Stimulated activated CD8-positive, alpha-beta memory T cell treated with anti-CD3 and anti-CD28 coated beads, Interleukin-15, amount 100 ng/mL, for 24 hours (primary cell): ENCODE measurements at regions not wholly inside any gene's neighbourhood (a gene's known extent, or its start where the extent isn't known, plus 50 kb on each side); places are given as distances from the start of the nearest gene placed in this dataset.

Experiments
- DNase-seq: peaks from one replicate; pipeline ENCODE4 v3.0.0-alpha.2; 2020; ENCODE audit warnings: low read depth

DNA sequence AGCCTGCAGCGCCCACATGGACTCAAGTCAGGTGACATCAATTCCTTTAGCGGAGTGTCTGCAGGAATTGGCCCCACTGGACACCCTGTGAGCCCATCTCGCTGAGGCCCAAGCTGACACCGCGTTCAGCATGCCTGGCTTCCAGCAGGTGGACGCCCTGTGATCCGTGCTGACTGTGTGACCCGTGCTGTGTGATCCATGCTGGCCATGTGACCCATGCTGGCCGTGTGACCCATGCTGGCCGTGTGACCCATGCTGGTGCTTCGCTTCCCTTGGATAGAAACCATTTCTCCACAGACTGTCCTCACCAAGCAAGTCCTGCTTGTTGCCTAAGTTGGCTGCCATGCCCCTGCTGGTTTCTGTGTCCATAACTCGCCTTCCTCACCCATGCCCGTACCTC lies 392.1 kb downstream of the BRD1 start:
- DNase-seq, result no peak

DNA sequence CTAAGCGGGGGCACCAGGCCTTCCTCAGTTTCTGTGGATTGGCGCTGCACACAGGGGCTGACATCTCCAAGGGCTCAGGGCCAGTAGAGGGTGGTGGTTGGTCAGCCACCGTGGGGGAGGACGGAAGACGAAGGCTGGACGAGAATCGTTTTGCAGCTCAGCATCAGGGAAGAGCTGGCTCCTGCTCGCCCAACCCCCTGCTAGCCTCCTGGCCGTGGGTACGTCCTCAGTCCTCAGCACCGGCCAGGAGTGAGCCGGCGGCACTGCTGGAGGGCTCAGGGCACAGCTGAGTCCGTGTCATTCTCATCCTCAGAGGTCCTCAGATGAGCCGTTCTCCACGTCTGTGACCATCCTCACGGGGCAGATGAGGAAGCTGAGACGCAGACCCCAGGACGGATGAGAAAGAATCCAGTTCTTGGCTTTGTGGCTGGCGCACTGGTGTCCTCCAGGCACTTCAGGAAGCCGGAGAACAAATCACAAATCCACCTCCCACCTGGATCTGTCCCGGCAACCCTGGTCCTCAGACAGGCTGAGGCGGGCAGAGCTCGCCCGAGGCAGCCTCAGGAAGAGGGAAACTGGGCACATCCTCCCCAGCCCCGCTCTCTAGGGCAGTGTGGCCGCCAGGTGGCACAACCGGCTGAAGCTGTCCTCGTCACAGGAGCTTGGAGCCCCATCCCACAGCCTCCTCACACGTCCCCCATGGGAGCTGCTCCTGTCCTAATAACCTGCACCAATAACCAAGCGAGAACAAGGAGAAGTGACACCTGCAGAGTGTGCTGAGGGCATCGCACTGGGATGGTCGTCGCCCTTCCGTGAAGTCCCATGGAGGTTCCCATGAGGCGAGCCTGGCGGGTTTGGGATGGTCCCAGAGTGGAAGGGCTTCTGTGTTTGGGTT lies 393.7 kb downstream of the BRD1 start:
- no peak for DNase-seq

DNA sequence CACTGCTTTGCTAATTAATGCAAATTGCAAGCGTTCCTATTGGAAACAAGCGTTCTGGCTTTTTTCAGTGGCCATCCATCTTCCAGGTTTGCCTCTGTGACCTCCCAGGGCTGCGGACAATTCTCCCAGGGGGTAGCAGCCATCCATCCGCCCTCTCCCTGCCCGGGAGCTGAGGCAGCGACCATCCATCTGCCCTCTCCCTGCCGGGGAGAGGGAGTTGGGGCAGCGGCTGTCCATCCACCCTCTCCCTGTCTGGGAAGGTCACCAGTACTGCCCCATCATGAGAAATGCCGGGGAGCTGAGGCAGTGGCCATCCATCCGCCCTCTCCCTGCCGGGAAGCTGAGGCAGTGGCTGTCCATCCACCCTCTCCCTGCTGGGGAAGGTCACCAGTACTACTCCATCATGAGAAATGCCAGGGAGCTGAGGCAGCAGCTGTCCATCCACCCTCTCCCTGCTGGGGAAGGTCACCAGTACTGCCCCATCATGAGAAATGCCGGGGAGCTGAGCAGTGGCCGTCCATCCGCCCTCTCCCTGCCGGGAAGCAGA lies 394.7 kb downstream of the BRD1 start:
- DNase-seq, result no peak

DNA sequence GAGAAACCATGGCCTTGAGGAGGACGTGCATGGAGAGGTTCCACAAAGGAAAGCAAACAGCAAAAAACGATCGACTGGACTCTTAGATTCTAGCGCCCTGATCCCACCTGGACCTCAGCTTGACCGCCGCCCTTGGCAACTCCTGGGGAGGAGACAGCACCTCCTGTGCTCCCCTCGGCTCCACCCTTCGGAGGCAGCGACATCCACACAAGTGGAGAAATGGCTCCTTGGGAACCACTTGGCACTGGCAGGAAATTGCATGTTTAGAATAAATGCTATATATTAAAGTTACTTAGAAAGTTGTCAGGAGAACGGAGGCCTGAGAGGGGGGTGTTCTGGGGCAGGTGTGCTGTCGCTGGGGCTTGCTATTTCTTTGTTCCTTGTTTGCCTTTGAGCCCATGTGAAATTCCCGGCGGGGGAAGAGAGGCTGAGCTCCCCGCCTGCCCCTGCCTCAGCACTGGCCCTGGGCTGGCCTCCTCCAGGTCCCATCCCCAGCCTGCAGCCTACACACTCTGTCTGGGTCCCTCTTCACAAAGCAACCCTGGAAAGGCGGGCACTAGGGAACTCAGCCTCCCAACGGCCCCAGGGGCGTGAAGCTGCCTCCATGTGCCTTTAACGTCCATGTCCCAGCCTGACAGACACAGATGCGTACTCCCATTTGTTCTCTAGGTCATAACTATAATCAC lies 395.3 kb downstream of the BRD1 start:
- DNase-seq, result no peak

DNA sequence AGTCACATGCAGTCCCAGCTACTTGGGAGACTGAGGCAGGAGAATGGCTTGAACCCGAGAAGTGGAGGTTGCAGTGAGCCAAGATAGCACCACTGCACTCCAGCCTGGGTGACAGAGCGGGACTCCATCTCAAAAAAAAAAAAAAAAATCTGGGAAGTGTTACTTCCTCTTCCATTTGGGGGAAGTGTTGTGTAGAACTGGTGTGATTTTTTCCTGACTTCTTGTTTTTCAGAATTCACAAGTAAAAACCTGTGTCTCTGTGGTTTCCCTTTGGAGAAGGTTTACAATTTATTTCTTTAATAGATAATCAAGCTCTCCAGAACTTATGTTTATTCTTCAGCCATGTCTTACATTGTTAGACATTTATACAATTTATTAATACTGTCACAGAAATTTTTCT lies 396.1 kb downstream of the BRD1 start:
- DNase-seq, result no peak

DNA sequence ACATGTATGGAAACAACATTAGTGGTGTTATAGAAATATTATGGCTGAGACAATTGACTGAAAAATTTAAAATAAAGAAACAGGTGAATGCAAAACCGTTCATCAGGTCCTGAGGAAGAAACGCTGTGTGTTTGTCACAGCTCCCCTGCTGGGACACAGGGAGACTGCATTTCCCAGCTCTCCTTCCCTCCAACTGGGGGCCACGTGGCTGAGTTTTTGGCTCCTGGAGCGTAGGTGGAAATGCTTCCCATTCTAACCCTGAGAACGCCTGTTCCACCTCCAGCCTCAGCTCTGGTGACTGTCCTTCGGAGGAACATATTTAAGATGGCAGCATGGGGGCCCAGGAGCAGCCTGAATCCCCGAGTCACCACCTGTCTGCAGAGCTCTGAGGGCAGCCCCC lies 398.6 kb downstream of the BRD1 start:
- DNase-seq, result no peak

DNA sequence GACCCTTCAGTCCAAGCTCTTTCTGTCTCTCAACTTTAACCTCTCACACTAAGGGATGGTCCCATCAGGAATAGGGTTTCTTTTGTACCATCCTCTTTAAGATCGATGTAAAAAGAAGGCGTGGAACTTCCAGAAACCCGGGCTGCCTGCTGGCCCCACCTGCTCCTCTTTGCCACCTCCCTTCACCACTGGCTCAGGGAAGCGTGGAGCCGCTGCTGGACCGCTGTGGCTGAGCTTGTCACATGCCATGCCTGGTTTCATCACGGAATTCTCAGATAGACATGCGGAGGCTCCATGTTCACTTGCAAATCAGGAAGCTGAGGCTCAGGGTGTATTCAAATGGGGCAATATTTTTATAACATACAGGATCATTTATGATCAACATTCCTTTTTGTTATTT lies 399.7 kb downstream of the BRD1 start:
- no peak for DNase-seq

DNA sequence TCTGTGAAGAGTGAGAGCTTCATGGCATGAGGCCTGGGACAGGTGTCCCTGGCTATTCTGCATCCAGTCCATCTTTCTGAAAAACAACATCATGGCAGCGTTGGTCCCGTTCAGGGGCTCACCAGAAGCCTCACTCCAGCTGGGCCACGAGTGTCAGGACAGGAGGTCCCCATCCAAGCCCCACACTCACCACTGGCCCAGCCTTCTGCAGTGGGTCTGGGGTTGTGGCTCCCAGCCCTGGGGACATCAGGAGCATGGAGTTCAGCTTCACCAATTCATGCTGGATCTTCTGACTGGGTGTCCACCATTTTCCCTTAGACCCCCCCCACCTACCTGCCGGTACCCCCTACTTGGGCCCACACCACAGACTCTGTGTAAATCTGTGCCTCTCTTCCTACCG lies 400.3 kb downstream of the BRD1 start:
- DNase-seq, result no peak

DNA sequence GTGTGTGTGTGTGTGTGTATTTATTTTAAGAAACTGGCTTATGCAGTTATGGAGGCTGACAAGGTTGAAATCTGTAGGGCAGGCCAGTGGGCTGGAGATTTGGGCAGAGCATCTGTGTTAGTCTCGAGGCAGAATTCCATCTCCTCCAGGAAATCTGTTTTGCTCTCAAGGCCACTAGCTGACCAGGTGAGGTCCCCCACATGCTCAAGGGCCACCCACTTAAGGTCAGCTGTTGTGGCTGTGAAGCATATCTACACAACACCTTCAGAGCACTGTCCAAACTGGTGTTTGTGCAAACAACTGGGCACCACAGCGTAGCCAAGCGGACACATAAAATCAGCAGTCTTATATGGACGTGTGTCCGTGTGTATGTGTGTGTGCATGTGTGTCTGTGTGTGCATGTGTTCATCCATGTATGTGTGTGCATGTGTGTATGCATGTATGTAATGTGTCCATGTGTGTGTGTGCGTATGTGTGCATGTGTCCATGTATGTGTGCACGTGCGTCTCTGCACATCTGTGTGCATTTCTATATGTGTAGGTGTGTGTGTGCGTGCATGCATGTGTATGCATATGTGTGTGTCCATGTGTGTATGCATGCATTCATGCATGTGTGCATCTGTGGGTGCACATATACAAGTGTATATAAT lies 400.9 kb downstream of the BRD1 start:
- DNase-seq, result no peak

DNA sequence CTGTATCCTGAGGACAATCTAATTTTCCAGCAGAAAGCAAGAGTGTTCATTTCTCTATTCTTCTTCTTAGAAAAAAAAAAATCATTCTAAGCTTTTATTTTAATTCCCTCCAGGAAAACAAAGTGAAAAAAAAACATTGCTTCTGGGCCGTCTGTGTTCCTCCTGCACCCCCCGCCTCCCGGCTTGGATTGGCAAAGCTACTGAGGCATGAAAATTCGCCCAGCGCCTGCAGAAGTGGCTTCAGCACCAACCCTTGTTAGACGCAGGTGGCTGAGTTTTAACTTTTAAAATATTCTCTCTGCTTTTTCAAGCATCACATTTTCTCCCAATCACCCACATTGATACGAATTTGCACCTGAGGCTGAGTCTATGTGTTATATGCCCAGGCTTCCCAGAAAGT lies 401.6 kb downstream of the BRD1 start:
- no peak for DNase-seq

DNA sequence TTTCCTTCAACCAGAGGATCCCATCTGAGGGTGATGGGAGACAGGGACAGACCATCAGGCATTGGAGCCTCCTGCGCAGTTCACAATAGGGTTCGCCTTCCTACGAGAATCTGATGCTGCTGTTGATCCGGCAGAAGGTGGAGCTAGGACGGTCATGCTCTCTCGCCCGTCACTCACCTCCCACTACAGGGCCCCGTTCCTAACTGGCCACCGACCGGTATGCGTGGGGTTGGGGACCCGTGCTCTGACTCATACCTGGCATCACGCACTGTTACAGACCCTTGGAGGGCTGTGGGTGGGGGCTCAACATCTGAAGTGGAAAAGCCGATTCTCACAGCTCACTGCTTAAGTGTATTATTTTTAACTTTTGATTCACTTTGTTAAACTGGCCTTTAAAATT lies 402.3 kb downstream of the BRD1 start:
- no peak for DNase-seq

DNA sequence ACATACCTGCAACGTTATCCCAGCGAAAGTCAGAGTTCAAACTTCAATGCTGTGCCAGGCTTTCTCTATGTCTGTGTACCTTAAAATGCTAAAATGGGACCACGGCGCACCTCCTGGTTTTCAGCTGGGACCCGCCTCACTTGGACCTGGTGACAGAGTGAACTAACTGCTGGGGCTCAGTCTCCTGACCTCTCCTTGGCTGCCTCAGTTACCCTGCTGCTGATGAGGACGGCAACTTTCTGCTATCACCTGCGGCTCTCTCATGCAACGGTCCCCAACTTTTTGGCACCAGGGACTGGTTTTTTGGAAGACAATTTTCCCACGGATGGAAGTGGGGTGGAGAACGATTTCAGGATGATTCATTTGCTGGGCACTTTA lies 402.8 kb downstream of the BRD1 start:
- no peak for DNase-seq

DNA sequence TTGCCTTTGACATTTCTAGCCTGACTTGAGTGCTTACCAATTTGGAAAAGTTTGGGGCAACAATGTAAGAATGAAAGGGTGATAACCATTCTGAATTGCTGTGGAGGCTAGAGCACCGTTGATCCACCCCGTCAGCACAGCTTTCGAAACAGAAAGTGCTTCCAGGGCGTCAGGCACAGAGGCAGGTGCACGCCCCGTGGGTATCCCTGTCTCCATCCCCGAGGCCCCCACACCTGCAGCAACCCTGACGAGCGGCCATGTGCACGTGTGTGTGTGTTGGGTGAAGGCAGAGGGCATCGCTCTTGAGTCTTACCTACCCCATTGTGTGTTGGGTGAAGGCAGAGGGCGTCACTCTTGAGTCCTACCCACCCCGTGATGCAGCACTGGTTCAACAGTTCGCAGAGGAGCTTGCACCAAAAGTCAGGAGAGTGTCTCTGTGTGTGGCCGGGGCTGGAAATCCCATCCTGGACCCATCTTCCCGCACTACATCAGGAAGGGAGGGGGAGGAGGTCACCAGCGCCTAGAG lies 404.5 kb downstream of the BRD1 start:
- DNase-seq, result no peak

DNA sequence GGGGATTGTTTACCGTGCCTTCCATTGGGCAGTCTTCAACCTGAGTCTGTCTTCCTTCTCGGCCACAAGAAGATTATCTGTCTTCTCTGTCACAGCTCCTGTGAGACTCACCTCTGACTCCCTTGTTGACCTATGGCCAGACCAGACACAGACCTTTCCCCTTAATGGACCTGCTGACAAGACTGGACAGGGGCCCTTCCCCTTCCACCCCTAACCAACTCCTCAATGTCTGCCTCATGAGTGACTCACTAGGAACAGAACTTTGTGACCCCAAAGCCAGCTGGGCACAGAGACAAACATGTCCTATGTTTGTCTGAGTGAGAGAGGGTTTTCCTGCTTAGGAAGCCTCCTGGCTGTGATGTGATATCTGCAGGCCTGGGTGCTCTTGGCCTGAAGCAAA lies 405.0 kb downstream of the BRD1 start:
- DNase-seq, result no peak

DNA sequence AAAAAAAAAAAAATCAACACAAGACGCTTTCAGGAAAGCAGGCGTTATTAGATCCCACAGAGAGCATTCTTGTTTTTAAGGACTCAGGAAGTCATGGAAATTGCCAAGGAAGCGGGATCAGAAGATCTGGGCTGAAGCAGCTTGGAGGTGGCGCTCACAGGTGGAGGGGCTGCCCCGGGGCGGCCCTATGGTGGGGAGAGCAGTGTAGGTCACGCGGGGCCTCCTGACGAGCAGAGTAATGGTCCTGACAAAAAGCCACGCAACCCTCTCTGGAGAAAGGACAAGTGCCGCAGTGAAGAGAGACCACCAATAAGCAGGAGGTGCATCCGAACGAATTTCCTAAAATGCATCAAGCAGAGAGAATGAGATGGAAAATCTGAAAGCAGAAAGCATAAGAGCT lies 407.0 kb downstream of the BRD1 start:
- no peak for DNase-seq

DNA sequence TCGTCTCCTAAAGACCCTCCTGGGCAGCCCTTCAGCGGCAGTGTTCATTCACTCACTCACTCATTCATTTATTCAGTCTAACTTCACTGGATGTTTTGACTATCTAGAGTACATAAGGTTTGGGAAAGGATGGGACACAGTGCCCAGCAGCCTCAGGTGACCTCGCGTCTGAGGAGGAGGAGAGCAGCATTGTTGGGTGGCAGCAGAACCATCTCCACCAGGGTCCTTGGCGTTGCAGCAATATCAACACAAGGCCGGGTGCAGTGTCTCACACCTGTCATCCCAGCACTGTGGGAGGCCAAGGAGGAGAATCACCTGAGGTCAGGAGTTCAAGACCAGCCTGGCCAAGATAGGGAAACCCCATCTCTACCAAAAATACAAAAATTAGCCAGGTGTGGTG lies 408.0 kb downstream of the BRD1 start:
- no peak for DNase-seq

DNA sequence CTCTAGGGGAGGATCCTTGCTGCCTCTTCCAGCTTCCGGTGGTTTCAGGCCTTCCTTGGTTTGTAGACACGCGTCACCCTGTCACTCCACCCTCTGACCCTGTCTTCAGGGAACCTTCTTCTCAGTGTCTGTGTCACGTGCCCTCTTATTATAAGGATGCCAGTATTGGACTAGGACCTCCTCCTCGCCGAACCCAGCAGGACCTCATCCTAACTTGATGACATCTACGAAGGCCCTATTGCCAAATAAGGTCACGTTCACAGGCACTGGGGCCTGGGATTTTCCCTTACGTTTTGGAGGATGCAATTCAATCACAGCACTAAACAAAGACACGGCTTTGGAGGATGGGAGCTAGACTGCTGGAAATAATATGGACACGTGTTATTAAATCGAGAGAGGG lies 408.7 kb downstream of the BRD1 start:
- no peak for DNase-seq

DNA sequence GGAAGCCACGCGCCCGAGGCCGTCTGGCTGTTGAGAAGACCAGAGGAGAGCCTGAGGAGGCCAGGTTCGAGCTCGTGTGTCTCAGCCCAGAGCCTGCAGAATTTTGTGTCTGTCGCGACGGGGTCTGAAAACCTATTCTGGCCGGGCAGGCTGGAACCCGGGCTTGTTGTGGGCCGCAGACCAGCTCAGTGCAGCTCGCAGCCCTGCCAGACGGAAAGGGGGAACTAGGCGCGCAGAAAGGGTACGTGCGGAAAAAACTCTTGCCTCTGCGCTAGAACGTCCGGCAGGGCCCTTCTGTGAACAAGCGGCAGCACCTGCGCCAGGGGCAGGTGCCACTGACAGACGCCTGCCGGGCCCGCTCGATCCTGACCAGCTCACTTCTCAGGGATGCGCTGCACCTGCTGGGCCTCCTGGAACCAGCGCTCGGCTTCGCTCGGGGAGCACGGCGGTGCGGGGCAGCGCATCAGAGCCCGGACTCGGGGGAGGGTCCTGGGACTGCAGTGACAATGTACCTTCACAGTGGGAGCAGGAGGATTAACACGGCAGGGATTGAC lies 409.3 kb downstream of the BRD1 start:
- no peak for DNase-seq

DNA sequence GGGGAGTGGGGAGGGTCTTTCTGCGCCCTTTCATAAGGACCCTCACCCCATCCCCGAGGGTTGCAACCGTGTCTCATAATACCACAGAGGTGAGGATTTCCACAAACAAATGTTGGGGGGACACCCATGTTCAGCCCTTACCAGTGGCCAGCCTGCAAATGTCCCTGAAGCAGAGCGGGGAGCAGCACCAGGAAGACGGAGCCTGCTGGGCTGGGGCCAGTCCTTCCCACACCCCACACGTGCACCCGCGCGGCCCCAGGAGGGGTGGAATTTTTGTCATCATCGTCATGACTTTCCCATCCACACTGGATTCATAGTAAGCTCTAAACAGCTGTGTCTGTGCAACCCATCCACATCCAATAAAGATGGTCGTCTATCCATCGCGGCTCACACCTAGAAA lies 409.8 kb downstream of the BRD1 start:
- DNase-seq, result no peak

DNA sequence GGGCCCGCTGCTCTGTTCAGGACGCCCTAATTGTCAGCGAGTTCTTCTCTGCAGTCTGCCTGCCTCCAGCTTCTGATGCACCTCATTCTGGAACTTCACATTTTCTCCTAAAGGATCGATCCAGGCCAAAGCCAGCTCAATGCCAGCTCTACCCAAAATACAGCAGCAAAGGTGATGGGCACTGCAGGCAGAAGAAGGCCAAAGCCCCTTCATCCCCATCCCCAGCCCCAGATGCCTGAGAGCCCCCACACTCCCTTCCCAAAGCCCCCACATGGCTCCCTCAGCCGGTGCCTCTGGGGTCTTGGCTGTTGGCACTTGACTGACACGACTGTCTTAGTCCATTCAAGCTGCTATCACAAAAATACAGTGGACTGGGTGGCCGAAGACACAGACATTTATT lies 410.3 kb downstream of the BRD1 start:
- DNase-seq, result no peak

DNA sequence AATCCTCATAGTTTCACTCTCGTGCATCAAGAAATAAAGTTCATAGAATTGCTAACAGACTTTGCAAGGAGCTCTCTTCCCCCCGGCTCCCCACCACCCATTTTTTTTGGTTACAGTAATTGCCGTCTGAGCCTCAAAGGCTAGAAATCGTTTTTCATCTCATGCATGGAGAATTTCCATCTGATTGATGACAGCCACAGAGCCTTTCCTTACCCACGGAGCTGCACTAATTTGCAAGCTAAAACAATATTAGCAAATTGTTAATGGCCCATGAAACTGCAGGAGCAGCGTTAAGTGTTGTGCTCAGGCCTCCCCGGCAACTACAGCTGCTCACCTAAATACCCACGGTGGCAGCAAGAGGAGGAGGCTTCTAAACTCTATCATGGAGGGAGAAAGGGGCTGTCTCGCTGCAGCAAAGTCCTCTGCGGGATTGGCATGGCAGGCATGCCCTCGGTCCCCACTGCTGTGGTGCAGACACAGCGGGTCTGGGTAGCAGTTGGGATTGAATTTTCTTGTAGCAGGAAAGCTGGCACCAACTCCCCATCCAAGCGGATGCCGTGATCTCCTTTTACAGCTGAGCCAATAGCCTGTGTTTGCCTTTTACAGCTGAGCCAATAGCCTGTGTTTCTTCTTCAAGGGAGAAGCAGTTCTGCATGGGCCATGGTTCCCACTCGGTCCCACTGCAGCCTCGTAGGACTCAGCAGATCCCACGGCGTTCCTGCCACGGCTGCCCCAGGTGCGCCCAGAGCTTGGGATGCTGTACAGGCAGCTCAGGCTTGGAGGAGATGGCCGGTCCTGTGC lies 412.3 kb downstream of the BRD1 start:
- no peak for DNase-seq

DNA sequence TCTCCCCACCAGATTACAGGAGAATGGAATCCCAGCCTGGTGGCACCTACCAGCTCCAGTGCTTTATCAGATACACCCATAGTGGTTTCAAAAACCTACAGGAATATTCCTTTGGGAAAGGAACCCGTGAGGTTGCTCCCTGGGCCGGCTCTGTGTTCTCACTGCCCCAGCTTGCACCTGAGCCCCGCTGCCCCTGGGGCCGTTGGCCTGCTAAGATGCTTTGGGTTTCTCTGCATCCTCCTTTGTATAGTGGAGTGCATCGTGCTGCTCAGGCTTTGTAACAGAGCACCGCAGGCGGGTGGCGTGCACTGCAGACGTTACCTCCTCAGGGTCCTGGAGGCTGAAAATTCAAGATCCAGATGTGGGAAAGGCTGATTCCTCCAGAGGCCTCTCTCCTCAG lies 414.1 kb downstream of the BRD1 start:
- DNase-seq, result no peak
